ENCODE measurements at regions not wholly inside any gene's neighbourhood (a gene's known extent, or its start where the extent isn't known, plus 50 kb on each side); places are given as distances from the start of the nearest gene placed in this dataset.

DNA sequence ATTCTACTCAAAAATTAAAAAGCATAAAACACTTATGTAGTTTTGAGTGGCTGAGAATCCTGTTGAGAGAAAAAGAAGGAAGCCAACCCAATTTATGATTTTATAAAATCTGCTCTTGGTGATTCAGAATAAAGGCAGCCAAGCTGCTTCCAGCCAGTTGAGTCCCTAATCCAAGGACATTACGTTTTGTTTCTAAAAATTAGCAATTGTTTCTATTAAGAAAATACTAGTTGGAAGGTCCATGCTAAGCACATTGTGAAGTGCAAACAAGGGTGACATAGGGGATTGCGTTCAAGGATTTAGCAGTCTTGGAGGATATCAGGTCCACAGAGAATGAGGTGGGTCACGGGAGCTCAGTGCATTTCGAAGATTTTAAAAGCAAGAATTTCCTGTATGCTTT is 987.7 kb downstream of the TYW1 start:
- Histone ChIP-seq H4K20me1 (ENCODE audit: control insufficient read depth, extremely low read depth, insufficient read depth, low read length) (no peaks in the 10 kb centered on the region), H3K9ac (ENCODE audit: insufficient read depth, low read length) (no peak overlapping the region), H3K4me1 (ENCODE audit: control insufficient read depth, extremely low read depth, insufficient read depth, low read length) (no peaks in the 10 kb centered on the region), H3K4me3 (replicated peaks in 1 of 4; ENCODE audit: control extremely low read depth in 1 of 4, insufficient read depth in 1 of 4, low read depth in 3 of 4, low read length in 4 of 4) (no peak overlapping the region), H3K4me2 (ENCODE audit: extremely low read depth, insufficient read depth, low read length) (no peak overlapping the region), H3K36me3 (ENCODE audit: control insufficient read depth, insufficient read depth, low read length) (no peaks in the 10 kb centered on the region), H2AFZ (ENCODE audit: low read length) (no peak overlapping the region), H3K27me3 (ENCODE audit: control insufficient read depth, insufficient read depth, low read length) (no peaks in the 10 kb centered on the region), H3K27ac (ENCODE audit: insufficient read depth, low read length) (no peak overlapping the region), H3K79me2 (ENCODE audit: control insufficient read depth, insufficient read depth, low read length) (no peaks in the 10 kb centered on the region), H3K9me3 (ENCODE audit: control insufficient read depth, insufficient read depth, low read depth, low read length) (no peaks in the 10 kb centered on the region)
- TF ChIP-seq, protein P1, sequence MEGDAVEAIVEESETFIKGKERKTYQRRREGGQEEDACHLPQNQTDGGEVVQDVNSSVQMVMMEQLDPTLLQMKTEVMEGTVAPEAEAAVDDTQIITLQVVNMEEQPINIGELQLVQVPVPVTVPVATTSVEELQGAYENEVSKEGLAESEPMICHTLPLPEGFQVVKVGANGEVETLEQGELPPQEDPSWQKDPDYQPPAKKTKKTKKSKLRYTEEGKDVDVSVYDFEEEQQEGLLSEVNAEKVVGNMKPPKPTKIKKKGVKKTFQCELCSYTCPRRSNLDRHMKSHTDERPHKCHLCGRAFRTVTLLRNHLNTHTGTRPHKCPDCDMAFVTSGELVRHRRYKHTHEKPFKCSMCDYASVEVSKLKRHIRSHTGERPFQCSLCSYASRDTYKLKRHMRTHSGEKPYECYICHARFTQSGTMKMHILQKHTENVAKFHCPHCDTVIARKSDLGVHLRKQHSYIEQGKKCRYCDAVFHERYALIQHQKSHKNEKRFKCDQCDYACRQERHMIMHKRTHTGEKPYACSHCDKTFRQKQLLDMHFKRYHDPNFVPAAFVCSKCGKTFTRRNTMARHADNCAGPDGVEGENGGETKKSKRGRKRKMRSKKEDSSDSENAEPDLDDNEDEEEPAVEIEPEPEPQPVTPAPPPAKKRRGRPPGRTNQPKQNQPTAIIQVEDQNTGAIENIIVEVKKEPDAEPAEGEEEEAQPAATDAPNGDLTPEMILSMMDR (conservative IDR thresholded peaks at IDR 0.05 in 1 of 2, IDR thresholded peaks at IDR 0.05 in 1 of 2; ENCODE audit: low read depth in 1 of 2, low read length in 2 of 2), result no peak
- TF ChIP-seq EZH2 (IDR thresholded peaks at IDR 0.05; ENCODE audit: low read length, missing control alignments), result no peak
- DNase-seq (ENCODE audit: low read depth in 2 of 2), result no peak

DNA sequence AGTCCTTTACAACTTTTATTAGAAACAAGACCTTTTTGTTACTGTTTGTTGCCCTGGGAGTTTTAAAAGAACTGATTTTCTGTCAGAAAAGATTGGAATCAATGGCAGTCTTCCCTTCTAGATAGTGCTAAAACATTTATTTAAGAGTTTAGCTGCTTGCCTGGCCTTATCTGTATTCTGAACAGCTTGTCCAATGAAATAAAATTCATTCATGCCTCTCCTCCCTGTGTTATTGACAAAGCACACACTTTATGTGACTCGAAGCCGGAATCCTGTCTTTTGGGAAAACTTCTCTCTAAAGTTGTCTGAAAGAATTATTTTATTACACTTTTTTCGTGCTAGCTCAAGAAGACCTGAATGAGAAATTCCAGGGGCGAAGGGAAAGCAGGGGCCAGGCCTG is 992.5 kb downstream of the TYW1 start:
- TF ChIP-seq EZH2 (IDR thresholded peaks at IDR 0.05; ENCODE audit: low read length, missing control alignments), result no peak
- TF ChIP-seq, protein P1 (conservative IDR thresholded peaks at IDR 0.05 in 1 of 2, IDR thresholded peaks at IDR 0.05 in 1 of 2; ENCODE audit: low read depth in 1 of 2, low read length in 2 of 2), result no peak
- Histone ChIP-seq H3K9ac (ENCODE audit: insufficient read depth, low read length) (no peak overlapping the region), H3K79me2 (ENCODE audit: control insufficient read depth, insufficient read depth, low read length) (no peaks in the 10 kb centered on the region), H3K36me3 (ENCODE audit: control insufficient read depth, insufficient read depth, low read length) (no peaks in the 10 kb centered on the region), H2AFZ (ENCODE audit: low read length) (no peak overlapping the region), H3K4me2 (ENCODE audit: extremely low read depth, insufficient read depth, low read length) (no peak overlapping the region), H3K9me3 (ENCODE audit: control insufficient read depth, insufficient read depth, low read depth, low read length) (no peaks in the 10 kb centered on the region), H3K27ac (ENCODE audit: insufficient read depth, low read length) (no peak overlapping the region), H3K4me3 (replicated peaks in 1 of 4; ENCODE audit: control extremely low read depth in 1 of 4, insufficient read depth in 1 of 4, low read depth in 3 of 4, low read length in 4 of 4) (no peak overlapping the region), H3K4me1 (ENCODE audit: control insufficient read depth, extremely low read depth, insufficient read depth, low read length) (no peaks in the 10 kb centered on the region), H4K20me1 (ENCODE audit: control insufficient read depth, extremely low read depth, insufficient read depth, low read length) (no peaks in the 10 kb centered on the region), H3K27me3 (ENCODE audit: control insufficient read depth, insufficient read depth, low read length) (no peaks in the 10 kb centered on the region)
- DNase-seq (ENCODE audit: low read depth in 2 of 2), result no peak

DNA sequence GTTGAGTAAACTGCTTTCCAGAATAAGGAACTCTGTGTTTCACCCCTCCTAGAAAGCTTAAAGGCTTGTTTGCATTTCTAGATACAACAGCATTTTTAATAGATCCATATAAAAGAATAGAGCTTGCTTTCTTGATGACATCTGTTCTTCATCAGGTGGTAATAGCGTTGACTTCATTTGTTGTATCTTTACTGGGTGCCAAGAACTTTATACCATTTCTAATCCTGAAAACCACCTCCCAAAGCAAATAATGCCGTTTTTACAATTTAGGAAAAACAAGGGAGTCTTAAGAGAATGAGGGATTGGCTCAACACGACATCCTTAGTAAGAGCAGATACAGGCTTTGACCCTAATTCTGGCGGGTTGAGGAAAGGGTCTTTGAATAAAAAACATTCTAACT is 993.4 kb downstream of the TYW1 start:
- H3K9ac ChIP-seq (ENCODE audit: insufficient read depth, low read length), result no peak overlapping the region
- no peak overlapping the region for H3K27ac ChIP-seq (ENCODE audit: insufficient read depth, low read length)
- H2AFZ ChIP-seq (ENCODE audit: low read length), result no peak overlapping the region
- H3K4me1 ChIP-seq (ENCODE audit: control insufficient read depth, extremely low read depth, insufficient read depth, low read length), result no peaks in the 10 kb centered on the region
- H3K79me2 ChIP-seq (ENCODE audit: control insufficient read depth, insufficient read depth, low read length), result no peaks in the 10 kb centered on the region
- H3K27me3 ChIP-seq (ENCODE audit: control insufficient read depth, insufficient read depth, low read length), result no peaks in the 10 kb centered on the region
- TF ChIP-seq EZH2 (IDR thresholded peaks at IDR 0.05; ENCODE audit: low read length, missing control alignments), result no peak
- TF ChIP-seq, protein P1 (conservative IDR thresholded peaks at IDR 0.05 in 1 of 2, IDR thresholded peaks at IDR 0.05 in 1 of 2; ENCODE audit: low read depth in 1 of 2, low read length in 2 of 2), result no peak
- H3K9me3 ChIP-seq (ENCODE audit: control insufficient read depth, insufficient read depth, low read depth, low read length), result no peaks in the 10 kb centered on the region
- no peak overlapping the region for H3K4me2 ChIP-seq (ENCODE audit: extremely low read depth, insufficient read depth, low read length)
- no peaks in the 10 kb centered on the region for H3K36me3 ChIP-seq (ENCODE audit: control insufficient read depth, insufficient read depth, low read length)
- H4K20me1 ChIP-seq (ENCODE audit: control insufficient read depth, extremely low read depth, insufficient read depth, low read length), result no peaks in the 10 kb centered on the region
- no peak overlapping the region for H3K4me3 ChIP-seq (replicated peaks in 1 of 4; ENCODE audit: control extremely low read depth in 1 of 4, insufficient read depth in 1 of 4, low read depth in 3 of 4, low read length in 4 of 4)
- no peak for DNase-seq (ENCODE audit: low read depth in 2 of 2)

Measured in fibroblast of lung (primary cell).